Gastroesophageal sphincter (tissue), 4 donors: ENCODE measurements at regions not wholly inside any gene's neighbourhood (a gene's known extent, or its start where the extent isn't known, plus 50 kb on each side); places are given as distances from the start of the nearest gene placed in this dataset.

Experiments
- ATAC-seq: fragments of 150-250 bp; one replicate; pipeline ENCODE4 v1.9.1; 2016; ENCODE audit warnings: mild to moderate bottlenecking, moderate library complexity
- H3K27ac ChIP-seq, 4 donors: fragments of 200-600 bp; sonication (generic) in 3 of 4; 1 replicate in 3 of 4; 2 replicates in 1 of 4; pipeline ENCODE4 v1.5.1; 2016 to 2019
- H3K27me3 ChIP-seq: fragments of 200-600 bp; sonication (generic); one replicate; pipeline ENCODE4 v1.5.1; 2019
- H3K36me3 ChIP-seq, 2 donors: fragments of 200-600 bp; sonication (generic); one replicate each; pipeline ENCODE4 v1.5.1; 2019; ENCODE audit warnings: control low read depth in 1 of 2
- H3K4me1 ChIP-seq, 3 donors: fragments of 200-600 bp; sonication (generic); 1 replicate in 2 of 3; 2 replicates in 1 of 3; pipeline ENCODE4 v1.5.1; 2016 to 2019; ENCODE audit warnings: control low read depth in 2 of 3
- H3K4me3 ChIP-seq, 2 donors: fragments of 200-600 bp; sonication (generic); one replicate each; pipeline ENCODE4 v1.5.1; 2019; ENCODE audit warnings: mild to moderate bottlenecking in 1 of 2, moderate library complexity in 1 of 2
- H3K9me3 ChIP-seq, 3 donors: fragments of 200-600 bp; sonication (generic); one replicate each; pipeline ENCODE4 v1.5.1; 2017 to 2019; ENCODE audit warnings: control low read depth in 2 of 3
- CTCF ChIP-seq, 4 experiments: fragments of 200-600 bp in 2 of 4; fragments of 450-650 bp in 2 of 4; sonication (generic) in 1 of 4; IDR thresholded peaks; one replicate each; pipeline ENCODE4 v1.5.1; 2017 to 2019; ENCODE audit warnings: antibody characterized with exemption in 4 of 4, mild to moderate bottlenecking in 2 of 4, moderate library complexity in 2 of 4
- EP300 ChIP-seq: sonication (generic); formaldehyde crosslinking; IDR thresholded peaks from one replicate; pipeline ENCODE4 v1.6.1; 2017; ENCODE audit warnings: antibody characterized with exemption, mild to moderate bottlenecking
- POLR2A ChIP-seq, 2 donors: fragments of 450-650 bp; IDR thresholded peaks; one replicate each; pipeline ENCODE4 v1.6.1; 2017; ENCODE audit warnings: antibody characterized with exemption in 2 of 2, mild to moderate bottlenecking in 2 of 2, moderate library complexity in 1 of 2
- POLR2AphosphoS5 ChIP-seq: sonication (generic); formaldehyde crosslinking; IDR thresholded peaks from one replicate; pipeline ENCODE4 v1.6.1; 2017; ENCODE audit warnings: antibody characterized with exemption
- WGBS, 2 donors: methylation state at CpG; one replicate each; pipeline ENCODE4 v1.1.5; 2018; ENCODE audit warnings: low coverage in 1 of 2; 5-methylcytosine and 5-hydroxymethylcytosine counted together

DNA sequence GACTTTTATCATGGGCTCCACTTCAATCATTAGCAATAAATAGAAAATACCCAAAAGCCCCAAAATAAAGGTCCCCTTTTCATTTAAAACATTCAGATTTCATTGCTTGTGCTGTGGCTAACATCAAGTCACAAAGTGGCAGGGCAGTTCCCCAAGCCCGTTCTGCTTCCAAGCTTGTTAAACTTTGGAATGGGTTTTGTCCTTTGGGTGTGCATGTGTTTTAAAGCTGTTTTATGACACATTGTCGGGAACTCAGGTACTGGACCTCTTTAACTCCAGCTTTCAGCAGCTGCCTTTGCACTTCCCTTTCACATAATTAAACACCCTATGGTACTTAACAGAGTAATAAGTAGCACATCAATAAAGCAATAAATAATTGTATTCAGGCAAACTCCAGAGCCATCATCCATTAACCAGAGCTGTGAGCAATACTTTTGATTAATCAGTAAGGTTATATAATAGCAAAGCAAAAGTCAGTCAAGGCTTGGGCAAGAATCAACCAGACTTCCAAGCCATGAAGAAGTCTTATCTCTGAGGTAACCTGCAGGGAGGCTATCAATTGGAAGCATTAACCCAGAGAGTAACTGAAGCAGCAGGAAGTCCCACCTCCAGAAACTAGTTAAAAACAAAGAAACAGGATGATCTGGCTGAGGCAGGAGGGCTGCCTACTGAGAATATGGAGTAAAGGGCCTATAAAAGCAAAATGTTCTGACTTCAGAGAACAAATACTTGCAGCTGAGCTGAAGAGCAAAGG lies 56.1 kb upstream of the ARID5B start:
- no peaks in the 10 kb centered on the region for H3K27me3 ChIP-seq
- H3K36me3 ChIP-seq: no peaks in the 10 kb centered on the region
- H3K4me3 ChIP-seq: no peak overlapping the region
- H3K27ac ChIP-seq: no peak overlapping the region
- ATAC-seq: no peak
- no peak for TF ChIP-seq POLR2A (IDR thresholded peaks at IDR 0.05)
- TF ChIP-seq CTCF (IDR thresholded peaks at IDR 0.05): no peak
- no peak for TF ChIP-seq EP300
- TF ChIP-seq POLR2AphosphoS5: no peak
- WGBS, 2 donors: 95 to 100% methylated on average over 1 to 2 of the region's 2 CpGs
- peaks cover 0 to 8% (median 0%) of the 10 kb centered on the region in 3 donors for H3K4me1 ChIP-seq
- H3K9me3 ChIP-seq: no peaks in the 10 kb centered on the region

DNA sequence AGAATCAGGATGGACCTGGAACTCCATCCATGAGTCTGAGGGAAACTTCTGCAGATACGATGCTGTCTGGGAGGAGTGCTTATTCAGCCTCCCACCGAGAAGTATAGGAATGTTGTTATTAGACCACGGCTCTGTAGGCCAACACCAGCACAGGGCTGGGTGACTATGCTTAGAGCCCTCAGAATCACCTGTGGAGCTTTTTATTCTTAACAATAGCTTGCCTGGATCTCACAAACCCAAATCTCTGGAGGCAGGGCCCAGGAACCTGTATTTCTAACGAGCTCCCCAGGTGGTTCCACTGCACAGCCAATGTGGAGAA lies 55.6 kb upstream of the ARID5B start:
- Histone ChIP-seq H3K27ac (no peak overlapping the region), H3K4me3 (no peak overlapping the region), H3K9me3 (no peaks in the 10 kb centered on the region), H3K27me3 (no peaks in the 10 kb centered on the region), H3K36me3 (no peaks in the 10 kb centered on the region), H3K4me1 (peaks cover 0 to 8% (median 0%) of the 10 kb centered on the region in 3 donors)
- 80 to 89% methylated on average over 2 to 3 of the region's 4 CpGs for WGBS, 2 donors
- TF ChIP-seq POLR2AphosphoS5 (no peak), EP300 (no peak), POLR2A (IDR thresholded peaks at IDR 0.05) (no peak), CTCF (IDR thresholded peaks at IDR 0.05) (no peak)
- ATAC-seq: no peak

DNA sequence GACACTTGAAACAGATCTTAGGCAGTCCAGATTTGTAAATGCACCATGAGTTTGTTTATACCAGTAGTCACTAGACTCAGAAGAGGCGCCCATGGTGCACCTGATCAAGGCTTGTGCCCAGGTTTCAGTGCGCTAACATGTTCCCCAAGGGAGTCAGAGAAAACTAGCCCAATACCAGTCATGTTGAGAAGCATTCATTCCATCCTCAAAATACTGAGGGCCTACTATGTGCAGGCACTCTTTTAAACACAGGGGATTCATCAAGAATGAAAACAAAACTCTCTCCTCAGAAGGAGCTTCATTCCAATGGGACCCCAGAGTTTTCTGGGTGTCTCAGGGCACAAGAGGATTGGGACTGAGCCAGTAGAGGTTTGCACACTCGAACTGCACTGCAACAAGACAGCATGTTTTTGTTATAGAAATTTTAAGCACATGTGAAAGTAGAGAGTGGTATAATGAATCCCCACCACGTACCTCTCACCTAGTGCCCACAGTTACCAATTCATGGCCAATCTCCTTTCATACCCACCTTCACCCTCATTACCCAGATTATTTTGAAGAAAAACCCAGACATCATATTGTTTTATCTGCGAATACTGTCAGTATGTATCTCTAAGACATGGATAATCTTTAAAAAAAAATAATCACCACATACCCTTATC lies 55.0 kb upstream of the ARID5B start:
- no peaks in the 10 kb centered on the region for H3K9me3 ChIP-seq
- ATAC-seq: no peak
- H3K4me1 ChIP-seq: peaks cover 0 to 8% (median 0%) of the 10 kb centered on the region in 3 donors
- no peak overlapping the region for H3K4me3 ChIP-seq
- H3K27me3 ChIP-seq: no peaks in the 10 kb centered on the region
- no peak overlapping the region for H3K27ac ChIP-seq
- H3K36me3 ChIP-seq: no peaks in the 10 kb centered on the region
- no peak for TF ChIP-seq POLR2AphosphoS5
- TF ChIP-seq CTCF (IDR thresholded peaks at IDR 0.05): no peak
- TF ChIP-seq EP300: no peak
- TF ChIP-seq POLR2A (IDR thresholded peaks at IDR 0.05): no peak
- WGBS, 2 donors: 78 to 94% methylated on average over 3 to 4 of the region's 5 CpGs

DNA sequence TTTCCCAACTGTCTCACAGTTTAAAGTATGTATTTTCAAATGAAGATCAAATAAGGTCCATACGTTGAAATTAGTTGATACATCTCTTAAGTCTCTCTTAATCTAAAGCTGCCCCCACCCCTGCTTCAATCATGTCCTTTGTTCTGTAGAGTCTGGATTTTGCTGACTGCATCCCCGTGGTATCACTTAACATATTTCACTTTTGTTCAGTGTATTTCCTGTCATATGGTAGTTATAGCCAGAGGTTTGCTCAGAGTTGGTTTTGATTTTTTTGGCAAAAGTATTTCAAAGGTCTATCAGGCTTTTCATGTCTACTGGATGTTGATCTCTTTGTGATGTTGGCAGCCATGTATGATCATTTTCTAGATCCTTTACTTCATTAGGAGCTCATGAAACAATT lies 54.4 kb upstream of the ARID5B start:
- Histone ChIP-seq H3K27me3 (no peaks in the 10 kb centered on the region), H3K36me3 (no peaks in the 10 kb centered on the region), H3K9me3 (no peaks in the 10 kb centered on the region), H3K4me3 (no peak overlapping the region), H3K4me1 (peaks cover 0 to 8% (median 0%) of the 10 kb centered on the region in 3 donors), H3K27ac (no peak overlapping the region)
- WGBS, 2 donors: 56 to 76% methylated on average over 2 of the region's 2 CpGs
- ATAC-seq: no peak
- no peak for TF ChIP-seq CTCF (IDR thresholded peaks at IDR 0.05)
- TF ChIP-seq POLR2AphosphoS5: no peak
- no peak for TF ChIP-seq POLR2A (IDR thresholded peaks at IDR 0.05)

DNA sequence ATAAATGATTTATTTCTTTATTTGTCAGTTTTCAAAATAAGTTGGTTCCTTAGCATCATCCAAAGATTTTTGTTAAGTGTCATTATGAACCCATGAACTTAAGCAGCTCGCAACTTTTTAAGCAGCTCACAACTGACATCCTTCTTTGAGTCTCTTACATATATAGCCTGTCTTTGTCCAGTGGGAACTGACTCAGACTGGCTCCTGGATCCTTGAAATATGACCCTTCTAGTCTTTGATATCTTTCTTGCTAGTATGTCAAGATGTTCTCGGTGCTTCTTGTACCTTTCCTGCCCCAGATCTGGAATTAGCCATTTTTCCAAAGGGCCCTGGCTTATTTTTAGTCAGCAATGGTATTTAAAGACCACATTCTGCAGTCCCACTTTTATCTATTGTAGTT lies 53.9 kb upstream of the ARID5B start:
- no peaks in the 10 kb centered on the region for H3K27me3 ChIP-seq
- H3K4me3 ChIP-seq: no peak overlapping the region
- H3K27ac ChIP-seq: no peak overlapping the region
- no peak for ATAC-seq
- H3K36me3 ChIP-seq: no peaks in the 10 kb centered on the region
- WGBS, 2 donors: 86 to 100% methylated on average over 2 of the region's 2 CpGs
- TF ChIP-seq EP300 (no peak), POLR2A (IDR thresholded peaks at IDR 0.05) (no peak), POLR2AphosphoS5 (no peak)
- peaks cover 0 to 8% (median 0%) of the 10 kb centered on the region in 3 donors for H3K4me1 ChIP-seq
- H3K9me3 ChIP-seq: no peaks in the 10 kb centered on the region
